IMR-90 (cell line): ENCODE measurements at regions not wholly inside any gene's neighbourhood (a gene's known extent, or its start where the extent isn't known, plus 50 kb on each side); places are given as distances from the start of the nearest gene placed in this dataset.

Experiments
- ATAC-seq: fragments of 200-7000 bp; cut with Tn5 transposase; 2 replicates; pipeline ENCODE4 v1.9.1; 2020; ENCODE audit warnings: low read depth, mild to moderate bottlenecking, moderate library complexity
- BruUV-seq: library from RNA; stranded (reverse); fragments of 400-500 nt; replicated peaks from 2 replicates; lab custom pipeline; 2021; lab: Mats Ljungman, UMichigan
- CTCF ChIA-PET: fragments of 300-600 bp; formaldehyde crosslinking; extraction: SDS; loops from one replicate; lab custom pipeline; 2021; ENCODE audit warnings: antibody characterized with exemption; lab: Yijun Ruan, JAX
- POLR2A ChIA-PET: fragments of 300-600 bp; sonication (Branson Sonifier 250); formaldehyde crosslinking; loops from one replicate; lab custom pipeline; 2022; ENCODE audit warnings: antibody characterized with exemption; ENCODE audit not compliant: unreplicated experiment; lab: Charles Lee
- DNase-seq: peaks from one replicate; pipeline ENCODE4 v3.0.0; 2013
- H2AFZ ChIP-seq: replicated peaks from 2 replicates; pipeline ENCODE3; 2013; ENCODE audit warnings: low read length, mild to moderate bottlenecking; ENCODE audit not compliant: poor library complexity
- H2AK5ac ChIP-seq: 2 replicates; pipeline ENCODE4 v1.6.1; 2013; ENCODE audit warnings: low read depth, low read length, inconsistent platforms
- H2AK9ac ChIP-seq: replicated peaks from 2 replicates; pipeline ENCODE3; 2013; ENCODE audit warnings: mild to moderate bottlenecking, low read depth, low read length, moderate library complexity; ENCODE audit not compliant: poor library complexity
- H2BK120ac ChIP-seq: 2 replicates; pipeline ENCODE4 v1.6.1; 2013; ENCODE audit warnings: low read depth, low read length, inconsistent platforms
- H2BK15ac ChIP-seq: 3 replicates; pipeline ENCODE4 v1.6.1; 2013; ENCODE audit warnings: low read depth, low read length, inconsistent platforms
- H2BK20ac ChIP-seq: 2 replicates; pipeline ENCODE4 v1.6.1; 2013; ENCODE audit warnings: low read depth, mild to moderate bottlenecking, inconsistent platforms, low read length, moderate library complexity
- H2BK5ac ChIP-seq: 2 replicates; pipeline ENCODE4 v1.6.1; 2013; ENCODE audit warnings: mild to moderate bottlenecking, low read depth, low read length, inconsistent platforms; ENCODE audit not compliant: poor library complexity, severe bottlenecking
- H3K14ac ChIP-seq: replicated peaks from 2 replicates; pipeline ENCODE4 v1.6.1; 2013; ENCODE audit warnings: low read depth, low read length, inconsistent platforms
- H3K18ac ChIP-seq: 2 replicates; pipeline ENCODE4 v1.6.1; 2013; ENCODE audit warnings: low read depth, low read length, control low read depth
- H3K23ac ChIP-seq: 2 replicates; pipeline ENCODE4 v1.6.1; 2013; ENCODE audit warnings: low read depth, low read length, inconsistent platforms
- H3K27ac ChIP-seq: 2 replicates; pipeline ENCODE4 v1.5.1; 2013; ENCODE audit warnings: mild to moderate bottlenecking, control low read depth, low read length; ENCODE audit not compliant: insufficient read depth
- H3K27me3 ChIP-seq: 2 replicates; pipeline ENCODE4 v1.6.1; 2013; ENCODE audit warnings: low read length; ENCODE audit not compliant: control insufficient read depth, insufficient read depth
- H3K36me3 ChIP-seq: 2 replicates; pipeline ENCODE4 v1.6.1; 2013; ENCODE audit warnings: low read length, mixed read lengths; ENCODE audit not compliant: control insufficient read depth, insufficient read depth
- H3K4ac ChIP-seq: 2 replicates; pipeline ENCODE4 v1.6.1; 2013; ENCODE audit warnings: low read depth, low read length, inconsistent platforms
- H3K4me1 ChIP-seq: 2 replicates; pipeline ENCODE4 v1.6.1; 2013; ENCODE audit warnings: low read length, mixed read lengths; ENCODE audit not compliant: control insufficient read depth, insufficient read depth
- H3K4me2 ChIP-seq: 2 replicates; pipeline ENCODE4 v1.6.1; 2013; ENCODE audit warnings: low read depth, mild to moderate bottlenecking, control low read depth, low read length, moderate library complexity
- H3K4me3 ChIP-seq: 2 replicates; pipeline ENCODE4 v1.5.1; 2013; ENCODE audit warnings: low read depth, mild to moderate bottlenecking, control low read depth, low read length, moderate library complexity; ENCODE audit not compliant: insufficient read depth
- H3K56ac ChIP-seq: 2 replicates; pipeline ENCODE4 v1.6.1; 2013; ENCODE audit warnings: low read length, inconsistent platforms; ENCODE audit not compliant: insufficient read depth; ENCODE audit errors: extremely low read depth
- H3K79me1 ChIP-seq, 2 experiments: 2 replicates each; pipeline ENCODE4 v1.6.1; 2013; ENCODE audit warnings: low read length in 2 of 2, inconsistent platforms in 1 of 2, low read depth in 1 of 2
- H3K9ac ChIP-seq: 2 replicates; pipeline ENCODE4 v1.6.1; 2013; ENCODE audit warnings: low read depth, low read length, control low read depth
- H3K9me1 ChIP-seq: 2 replicates; pipeline ENCODE4 v1.6.1; 2013; ENCODE audit warnings: low read length, inconsistent platforms; ENCODE audit not compliant: insufficient read depth
- H3K9me3 ChIP-seq: 2 replicates; pipeline ENCODE4 v1.6.1; 2013; ENCODE audit warnings: low read length; ENCODE audit not compliant: control insufficient read depth, insufficient read depth
- H4K20me1 ChIP-seq: 2 replicates; pipeline ENCODE4 v1.6.1; 2013; ENCODE audit warnings: low read length, inconsistent platforms; ENCODE audit not compliant: insufficient read depth
- H4K5ac ChIP-seq: 2 replicates; pipeline ENCODE4 v1.6.1; 2013; ENCODE audit warnings: mild to moderate bottlenecking, low read depth, low read length, control low read depth
- H4K8ac ChIP-seq, 2 experiments: 2 replicates each; pipeline ENCODE4 v1.6.1; 2013; ENCODE audit warnings: low read depth in 2 of 2, low read length in 2 of 2, control low read depth in 1 of 2, inconsistent platforms in 1 of 2
- H4K91ac ChIP-seq: 2 replicates; pipeline ENCODE4 v1.6.1; 2013; ENCODE audit warnings: low read depth, low read length, inconsistent platforms; ENCODE audit not compliant: insufficient read depth
- BHLHE40 ChIP-seq: fragments of 150-350 bp; IDR thresholded peaks from 2 replicates; pipeline ENCODE4 v1.6.1; 2016; ENCODE audit warnings: mild to moderate bottlenecking, low read depth, low read length
- CEBPB ChIP-seq: IDR thresholded peaks from 2 replicates; pipeline ENCODE4 v1.6.1; 2012; ENCODE audit warnings: low read depth, low read length, improper control_type of control experiment
- CHD1 ChIP-seq: IDR thresholded peaks from 2 replicates; pipeline ENCODE4 v1.6.1; 2012; ENCODE audit warnings: low read depth, low read length, improper control_type of control experiment
- CTCF ChIP-seq: conservative IDR thresholded peaks from 2 replicates; pipeline ENCODE4 v1.5.1; 2012; ENCODE audit warnings: mild to moderate bottlenecking, low read depth, low read length, improper control_type of control experiment
- ELK1 ChIP-seq: fragments of 150-350 bp; IDR thresholded peaks from 2 replicates; pipeline ENCODE4 v1.6.1; 2016; ENCODE audit warnings: low read depth, mild to moderate bottlenecking, low read length, moderate library complexity, borderline replicate concordance
- FOS ChIP-seq: fragments of 150-350 bp; IDR thresholded peaks from 2 replicates; pipeline ENCODE4 v1.6.1; 2016; ENCODE audit warnings: low read depth, low read length
- MAFK ChIP-seq: IDR thresholded peaks from 2 replicates; pipeline ENCODE4 v1.6.1; 2012; ENCODE audit warnings: low read depth, low read length, improper control_type of control experiment
- MAZ ChIP-seq: IDR thresholded peaks from 2 replicates; pipeline ENCODE4 v1.6.1; 2012; ENCODE audit warnings: low read depth, mild to moderate bottlenecking, low read length, improper control_type of control experiment, moderate library complexity, borderline replicate concordance
- NFE2L2 ChIP-seq: fragments of 150-350 bp; IDR thresholded peaks from 2 replicates; pipeline ENCODE4 v1.6.1; 2016; ENCODE audit warnings: low read depth, mild to moderate bottlenecking, low read length
- POLR2A ChIP-seq: IDR thresholded peaks from 2 replicates; pipeline ENCODE4 v1.6.1; 2012; ENCODE audit warnings: mild to moderate bottlenecking, low read depth, low read length
- RAD21 ChIP-seq: IDR thresholded peaks from 2 replicates; pipeline ENCODE4 v1.6.1; 2012; ENCODE audit warnings: low read length, improper control_type of control experiment
- RCOR1 ChIP-seq: IDR thresholded peaks from 2 replicates; pipeline ENCODE4 v1.6.1; 2012; ENCODE audit warnings: mild to moderate bottlenecking, low read length, improper control_type of control experiment; ENCODE audit not compliant: insufficient replicate concordance
- RFX5 ChIP-seq: IDR thresholded peaks from 2 replicates; pipeline ENCODE4 v1.8.0; 2012; ENCODE audit warnings: low read depth, mild to moderate bottlenecking, low read length, moderate library complexity
- SMC3 ChIP-seq: fragments of 150-350 bp; IDR thresholded peaks from 2 replicates; pipeline ENCODE4 v1.6.1; 2016; ENCODE audit warnings: low read depth, mild to moderate bottlenecking, antibody characterized with exemption, low read length, moderate library complexity
- WGBS, 2 experiments: methylation state at CpG; one replicate each; pipeline versions ENCODE4 v1.1.5 to v1.1.7; 2013; ENCODE audit warnings: missing lambda C conversion rate in 2 of 2; ENCODE audit not compliant: insufficient read length in 1 of 2; ENCODE audit errors: extremely low coverage in 2 of 2; 5-methylcytosine and 5-hydroxymethylcytosine counted together
- dilution Hi-C: fragments of 300-500 bp; cut with HindIII; formaldehyde crosslinking; loops from one replicate; pipeline ENCODE4 v1.14.3; 2018; ENCODE audit warnings: low sequenced_read_pairs; ENCODE audit not compliant: unreplicated experiment
- in situ Hi-C: fragments of 300-500 bp; cut with MboI; formaldehyde crosslinking; loops from 3 replicates; pipeline ENCODE4 v1.14.3; 2019; ENCODE audit warnings: low sequenced_read_pairs, inconsistent platforms, mixed read lengths
- intact Hi-C: fragments of 100-400 bp; cut with micrococcal nuclease; formaldehyde crosslinking; loops from 2 replicates; pipeline ENCODE4 v1.10.0; 2022
- TF ChIP-seq, protein P1 (sequence below): fragments of 150-350 bp; IDR thresholded peaks from 2 replicates; pipeline ENCODE4 v1.6.1; 2017; ENCODE audit warnings: mild to moderate bottlenecking, antibody characterized with exemption, low read length, low read depth

GRCh38 chr4:132642016-132642817, 506.9 kb upstream of the PCDH10 start:
- H4K8ac ChIP-seq = no peak overlapping the region
- H4K91ac ChIP-seq = no peak overlapping the region
- H2BK20ac ChIP-seq = no peak overlapping the region
- H3K56ac ChIP-seq = no peak overlapping the region
- H3K18ac ChIP-seq = no peak overlapping the region
- no peaks in the 10 kb centered on the region for H3K27me3 ChIP-seq
- no peak overlapping the region for H3K4me2 ChIP-seq
- ATAC-seq (peak; percentile 65), DNase-seq (peak; percentile 12)
- BruUV-seq = no TSS peak
- no peak overlapping the region for H2AK5ac ChIP-seq
- no peak overlapping the region for H3K4me3 ChIP-seq
- CTCF ChIA-PET = no interaction called here
- H2BK5ac ChIP-seq = no peak overlapping the region
- H2BK15ac ChIP-seq = no peak overlapping the region
- H3K36me3 ChIP-seq = no peaks in the 10 kb centered on the region
- H3K4me1 ChIP-seq = no peaks in the 10 kb centered on the region
- H2AFZ ChIP-seq = no peak overlapping the region
- H3K9ac ChIP-seq = no peak overlapping the region
- no peak overlapping the region for H2AK9ac ChIP-seq
- H3K23ac ChIP-seq = no peak overlapping the region
- no peak overlapping the region for H2BK120ac ChIP-seq
- no peaks in the 10 kb centered on the region for H4K20me1 ChIP-seq
- TF ChIP-seq POLR2A = no peak
- TF ChIP-seq RFX5 = no peak
- TF ChIP-seq FOS = no peak
- TF ChIP-seq MAZ = no peak
- TF ChIP-seq, protein P1, sequence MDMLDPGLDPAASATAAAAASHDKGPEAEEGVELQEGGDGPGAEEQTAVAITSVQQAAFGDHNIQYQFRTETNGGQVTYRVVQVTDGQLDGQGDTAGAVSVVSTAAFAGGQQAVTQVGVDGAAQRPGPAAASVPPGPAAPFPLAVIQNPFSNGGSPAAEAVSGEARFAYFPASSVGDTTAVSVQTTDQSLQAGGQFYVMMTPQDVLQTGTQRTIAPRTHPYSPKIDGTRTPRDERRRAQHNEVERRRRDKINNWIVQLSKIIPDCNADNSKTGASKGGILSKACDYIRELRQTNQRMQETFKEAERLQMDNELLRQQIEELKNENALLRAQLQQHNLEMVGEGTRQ = no peak
- TF ChIP-seq NFE2L2 = no peak
- TF ChIP-seq CEBPB = no peak
- TF ChIP-seq CHD1 = no peak
- no peak for TF ChIP-seq MAFK
- TF ChIP-seq BHLHE40 = no peak
- TF ChIP-seq ELK1 = no peak
- TF ChIP-seq RAD21 = peak; percentile 72
- no peak for TF ChIP-seq RCOR1
- peak; percentile 52 for TF ChIP-seq SMC3
- TF ChIP-seq CTCF = peak; percentile 59
- no peaks in the 10 kb centered on the region for H3K9me1 ChIP-seq
- intact Hi-C loops (no loop called here), dilution Hi-C loops (no loop called here), in situ Hi-C loops (no loop called here)
- H3K27ac ChIP-seq = no peak overlapping the region
- H3K79me1 ChIP-seq = no peaks in the 10 kb centered on the region
- POLR2A ChIA-PET = no interaction called here
- peaks cover 2% of the 10 kb centered on the region; the same call in 1 of the 2 replicates for H3K9me3 ChIP-seq
- no peak overlapping the region for H3K4ac ChIP-seq
- no peak overlapping the region for H4K5ac ChIP-seq
- WGBS, 2 experiments = 31% methylated on average over 2 of the region's 6 CpGs; no CpG with 5 or more reads in 1 of the 2 experiments
- no peak overlapping the region for H3K14ac ChIP-seq
